NB4 (cell line): ENCODE measurements at regions not wholly inside any gene's neighbourhood (a gene's known extent, or its start where the extent isn't known, plus 50 kb on each side); places are given as distances from the start of the nearest gene placed in this dataset.

ENCODE experiments used
- DNase-seq: peaks from one replicate; pipeline ENCODE4 v3.0.0; 2010; ENCODE audit warnings: low read depth
- H3K4me3 ChIP-seq: one replicate; pipeline ENCODE4 v1.5.1; 2011; ENCODE audit warnings: mild to moderate bottlenecking, low read depth, low read length, moderate library complexity
- CTCF ChIP-seq: IDR thresholded peaks from one replicate; pipeline ENCODE4 v1.5.1; 2012; ENCODE audit warnings: low read depth, low read length
- MYC ChIP-seq: IDR thresholded peaks from 2 replicates; pipeline ENCODE4 v1.6.1; 2011; ENCODE audit warnings: low read depth, low read length
- POLR2A ChIP-seq: IDR thresholded peaks from 2 replicates; pipeline ENCODE4 v1.6.1; 2011; ENCODE audit warnings: mild to moderate bottlenecking; ENCODE audit not compliant: insufficient read length; ENCODE audit errors: extremely low read depth
- TF ChIP-seq, protein P1 (sequence below): IDR thresholded peaks from 2 replicates; pipeline ENCODE4 v1.6.1; 2011; ENCODE audit warnings: low read depth, low read length

- H3K4me3 ChIP-seq, result no peak overlapping the region
These were observed 221.4 kb upstream of the PKN2 start for GRCh38 chr1:88462488-88463261.

GRCh38 chr1:88463401-88463985, 220.6 kb upstream of the PKN2 start:
- no peak overlapping the region for H3K4me3 ChIP-seq
- TF ChIP-seq CTCF, result no peak
- TF ChIP-seq MYC, result no peak
- no peak for TF ChIP-seq POLR2A
- TF ChIP-seq, protein P1, sequence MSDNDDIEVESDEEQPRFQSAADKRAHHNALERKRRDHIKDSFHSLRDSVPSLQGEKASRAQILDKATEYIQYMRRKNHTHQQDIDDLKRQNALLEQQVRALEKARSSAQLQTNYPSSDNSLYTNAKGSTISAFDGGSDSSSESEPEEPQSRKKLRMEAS, result no peak
- no peak for DNase-seq

More at GRCh38 chr1:88462488-88463261, 221.4 kb upstream of the PKN2 start:
- DNase-seq, result no peak
- TF ChIP-seq CTCF (no peak), MYC (no peak)
- TF ChIP-seq, protein P1, result no peak

DNA sequence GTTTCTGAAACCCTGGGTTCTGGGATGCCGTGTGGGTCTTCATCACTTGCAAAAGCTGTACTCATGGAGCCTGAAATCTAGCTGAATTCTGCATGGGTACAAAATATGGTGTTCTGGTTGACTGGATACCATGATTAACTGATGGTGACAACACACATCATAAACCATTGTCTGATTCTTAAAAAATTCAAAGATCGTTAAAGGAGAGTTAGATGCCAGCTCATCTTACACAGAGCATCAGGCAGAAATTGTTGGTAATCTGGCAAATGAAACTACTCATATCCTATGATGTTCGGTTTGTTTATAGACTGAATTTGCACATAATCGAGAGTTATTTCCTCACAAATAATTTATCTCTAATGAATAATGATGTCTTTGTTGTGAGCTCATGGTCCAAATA, 218.1 kb upstream of the PKN2 start:
- TF ChIP-seq POLR2A (no peak), MYC (no peak), CTCF (no peak)
- TF ChIP-seq, protein P1, result no peak
- DNase-seq, result no peak
- no peak overlapping the region for H3K4me3 ChIP-seq

GRCh38 chr1:88466899-88467580, 217.0 kb upstream of the PKN2 start:
- no peak for TF ChIP-seq CTCF
- no peak for TF ChIP-seq MYC
- TF ChIP-seq, protein P1, result no peak
- TF ChIP-seq POLR2A, result no peak
- DNase-seq, result no peak
- H3K4me3 ChIP-seq, result no peak overlapping the region

GRCh38 chr1:88472298-88472697, 211.8 kb upstream of the PKN2 start:
- no peak overlapping the region for H3K4me3 ChIP-seq
- TF ChIP-seq POLR2A (no peak), CTCF (no peak), MYC (no peak)
- TF ChIP-seq, protein P1, result no peak
- no peak for DNase-seq
